NCI-H2171 treated with DMSO at 0.1 percent for 48 hours (cell line): ENCODE measurements at regions not wholly inside any gene's neighbourhood (a gene's known extent, or its start where the extent isn't known, plus 50 kb on each side); places are given as distances from the start of the nearest gene placed in this dataset.
A peak's percentile ranks its signal among the peaks of the same experiment; 100 is the strongest.

Experiments used
- DNase-seq: peaks from one replicate; lab custom pipeline; 2025; lab: John Stamatoyannopoulos, UW

GRCh38 chr5:165184183-165184582 is 1678.8 kb downstream of the MAT2B start:
- no peak for DNase-seq

GRCh38 chr5:165185716-165186115 is 1680.3 kb downstream of the MAT2B start:
- no peak for DNase-seq

GRCh38 chr5:165187815-165188214 is 1682.4 kb downstream of the MAT2B start:
- DNase-seq, result no peak

GRCh38 chr5:165188556-165189175 is 1683.2 kb downstream of the MAT2B start:
- no peak for DNase-seq

- no peak for DNase-seq
Measured at GRCh38 chr5:165196961-165197360, 1691.5 kb downstream of the MAT2B start.

GRCh38 chr5:165201369-165201768 is 1696.0 kb downstream of the MAT2B start:
- DNase-seq, result no peak

- DNase-seq, result no peak
Measured at GRCh38 chr5:165201771-165202518, 1696.5 kb downstream of the MAT2B start.

GRCh38 chr5:165202519-165202910 is 1697.1 kb downstream of the MAT2B start:
- DNase-seq, result no peak

GRCh38 chr5:165209101-165209727 is 1703.8 kb downstream of the MAT2B start:
- peak; percentile 8 for DNase-seq

- DNase-seq, result no peak
Measured at GRCh38 chr5:165224366-165225045, 1719.1 kb downstream of the MAT2B start.

GRCh38 chr5:165227515-165227914 is 1722.1 kb downstream of the MAT2B start:
- DNase-seq, result no peak

GRCh38 chr5:165228184-165228583 is 1722.8 kb downstream of the MAT2B start:
- DNase-seq, result no peak

- no peak for DNase-seq
Measured at GRCh38 chr5:165231821-165232508, 1726.5 kb downstream of the MAT2B start.

GRCh38 chr5:165232509-165233028 is 1727.2 kb downstream of the MAT2B start:
- DNase-seq, result no peak

- DNase-seq, result no peak
Measured at GRCh38 chr5:165241811-165242210, 1736.4 kb downstream of the MAT2B start.

- no peak for DNase-seq
Measured at GRCh38 chr5:165242646-165243045, 1737.2 kb downstream of the MAT2B start.

GRCh38 chr5:165244407-165244806 is 1739.0 kb downstream of the MAT2B start:
- DNase-seq, result no peak

- no peak for DNase-seq
Measured at GRCh38 chr5:165258197-165258771, 1752.9 kb downstream of the MAT2B start.

GRCh38 chr5:165260426-165260825 is 1755.0 kb downstream of the MAT2B start:
- DNase-seq, result no peak

GRCh38 chr5:165263536-165263935 is 1758.1 kb downstream of the MAT2B start:
- no peak for DNase-seq

GRCh38 chr5:165266939-165267338 is 1761.5 kb downstream of the MAT2B start:
- DNase-seq, result no peak
